ENCODE measurements at regions not wholly inside any gene's neighbourhood (a gene's known extent, or its start where the extent isn't known, plus 50 kb on each side); places are given as distances from the start of the nearest gene placed in this dataset.

DNA sequence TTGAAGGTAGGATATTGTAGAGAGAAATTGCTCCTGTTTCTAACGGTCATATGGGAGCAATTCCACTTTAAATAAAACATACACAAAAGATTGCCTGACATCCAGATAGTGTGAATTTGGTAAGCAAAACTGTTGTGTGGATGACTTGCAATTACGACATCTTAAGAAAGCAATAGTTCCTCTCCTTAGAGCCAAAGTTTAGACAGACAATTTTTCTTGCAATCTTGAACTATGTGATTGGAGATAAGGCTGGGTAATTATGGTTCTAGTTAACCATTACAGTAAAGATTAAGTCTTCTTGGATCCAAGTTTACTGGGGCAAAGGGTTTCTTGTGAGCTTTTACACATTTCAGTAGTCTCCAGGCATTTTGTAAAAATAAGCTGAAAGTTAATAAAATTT is 1080.6 kb upstream of the CDH6 start:
- no peak overlapping the region for H3K27ac ChIP-seq (ENCODE audit: low read depth in 1 of 2, low read length in 2 of 2)
- Mint-ChIP-seq H3K4me1 (ENCODE audit: low read depth) (no peaks in the 10 kb centered on the region), H3K36me3 (ENCODE audit: low read depth) (no peaks in the 10 kb centered on the region), H3K4me3 (no peak overlapping the region), H3K27ac (no peak overlapping the region), H3K9me3 (peaks cover 7% of the 10 kb centered on the region), H3K27me3 (no peaks in the 10 kb centered on the region)
- TF ChIP-seq, protein P1, sequence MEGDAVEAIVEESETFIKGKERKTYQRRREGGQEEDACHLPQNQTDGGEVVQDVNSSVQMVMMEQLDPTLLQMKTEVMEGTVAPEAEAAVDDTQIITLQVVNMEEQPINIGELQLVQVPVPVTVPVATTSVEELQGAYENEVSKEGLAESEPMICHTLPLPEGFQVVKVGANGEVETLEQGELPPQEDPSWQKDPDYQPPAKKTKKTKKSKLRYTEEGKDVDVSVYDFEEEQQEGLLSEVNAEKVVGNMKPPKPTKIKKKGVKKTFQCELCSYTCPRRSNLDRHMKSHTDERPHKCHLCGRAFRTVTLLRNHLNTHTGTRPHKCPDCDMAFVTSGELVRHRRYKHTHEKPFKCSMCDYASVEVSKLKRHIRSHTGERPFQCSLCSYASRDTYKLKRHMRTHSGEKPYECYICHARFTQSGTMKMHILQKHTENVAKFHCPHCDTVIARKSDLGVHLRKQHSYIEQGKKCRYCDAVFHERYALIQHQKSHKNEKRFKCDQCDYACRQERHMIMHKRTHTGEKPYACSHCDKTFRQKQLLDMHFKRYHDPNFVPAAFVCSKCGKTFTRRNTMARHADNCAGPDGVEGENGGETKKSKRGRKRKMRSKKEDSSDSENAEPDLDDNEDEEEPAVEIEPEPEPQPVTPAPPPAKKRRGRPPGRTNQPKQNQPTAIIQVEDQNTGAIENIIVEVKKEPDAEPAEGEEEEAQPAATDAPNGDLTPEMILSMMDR (IDR thresholded peaks at IDR 0.05): no peak
- no peaks in the 10 kb centered on the region for H3K27me3 ChIP-seq (ENCODE audit: control insufficient read depth in 1 of 2, insufficient read depth in 2 of 2, low read length in 2 of 2)
- no peaks in the 10 kb centered on the region for H3K4me1 ChIP-seq (ENCODE audit: insufficient read depth, low read length)
- intact Hi-C loops (cut with DNase I, micrococcal nuclease): no loop called here
- H3K36me3 ChIP-seq (ENCODE audit: insufficient read depth, low read length): no peaks in the 10 kb centered on the region
- ChIA-PET CTCF (interaction anchor here (1.1 kb wide), 1 partner anchor 10 kb away, joined by 3 read pairs; no protein-coding TSS in a partner anchor), POLR2A (no interaction called here)
- no peak for ATAC-seq (ENCODE audit: poor library complexity)
- DNase-seq: no peak
- no peaks in the 10 kb centered on the region for H3K9me3 ChIP-seq (ENCODE audit: control insufficient read depth in 1 of 2, insufficient read depth in 1 of 2, low read length in 2 of 2)
- no peak overlapping the region for H3K4me3 ChIP-seq (ENCODE audit: low read length)

DNA sequence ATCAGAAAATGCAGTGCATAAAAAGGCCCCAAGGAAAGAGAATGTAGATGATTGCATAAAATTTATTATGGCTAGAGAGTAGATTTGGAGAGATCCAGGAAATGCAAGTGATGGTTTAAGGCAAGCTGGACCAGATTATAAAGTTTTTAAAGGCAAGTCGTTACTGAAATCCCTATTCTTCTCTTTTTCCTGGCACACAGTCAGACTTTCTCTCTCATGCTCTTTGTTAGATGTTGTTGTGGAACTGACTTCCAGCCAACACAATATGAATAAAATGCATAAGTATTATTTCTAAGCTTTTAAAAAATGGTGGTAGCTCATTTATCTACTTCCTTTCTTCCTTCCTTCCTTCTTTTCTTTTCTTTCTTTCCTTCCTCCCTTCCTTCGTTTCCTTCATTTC is 1085.4 kb upstream of the CDH6 start:
- Mint-ChIP-seq H3K36me3 (ENCODE audit: low read depth) (no peaks in the 10 kb centered on the region), H3K4me1 (ENCODE audit: low read depth) (no peaks in the 10 kb centered on the region), H3K4me3 (no peak overlapping the region), H3K27me3 (no peaks in the 10 kb centered on the region), H3K27ac (no peak overlapping the region), H3K9me3 (peaks cover 6% of the 10 kb centered on the region)
- no peak for DNase-seq
- ChIA-PET CTCF (no interaction called here), POLR2A (no interaction called here)
- no peaks in the 10 kb centered on the region for H3K36me3 ChIP-seq (ENCODE audit: insufficient read depth, low read length)
- TF ChIP-seq, protein P1 (IDR thresholded peaks at IDR 0.05): no peak
- H3K4me3 ChIP-seq (ENCODE audit: low read length): no peak overlapping the region
- peaks cover 0 to 10% of the 10 kb centered on the region in 2 experiments for H3K9me3 ChIP-seq (ENCODE audit: control insufficient read depth in 1 of 2, insufficient read depth in 1 of 2, low read length in 2 of 2)
- no peaks in the 10 kb centered on the region for H3K4me1 ChIP-seq (ENCODE audit: insufficient read depth, low read length)
- intact Hi-C loops (cut with DNase I, micrococcal nuclease): no loop called here
- H3K27me3 ChIP-seq (ENCODE audit: control insufficient read depth in 1 of 2, insufficient read depth in 2 of 2, low read length in 2 of 2): no peaks in the 10 kb centered on the region
- H3K27ac ChIP-seq (ENCODE audit: low read depth in 1 of 2, low read length in 2 of 2): no peak overlapping the region
- ATAC-seq (ENCODE audit: poor library complexity): no peak

DNA sequence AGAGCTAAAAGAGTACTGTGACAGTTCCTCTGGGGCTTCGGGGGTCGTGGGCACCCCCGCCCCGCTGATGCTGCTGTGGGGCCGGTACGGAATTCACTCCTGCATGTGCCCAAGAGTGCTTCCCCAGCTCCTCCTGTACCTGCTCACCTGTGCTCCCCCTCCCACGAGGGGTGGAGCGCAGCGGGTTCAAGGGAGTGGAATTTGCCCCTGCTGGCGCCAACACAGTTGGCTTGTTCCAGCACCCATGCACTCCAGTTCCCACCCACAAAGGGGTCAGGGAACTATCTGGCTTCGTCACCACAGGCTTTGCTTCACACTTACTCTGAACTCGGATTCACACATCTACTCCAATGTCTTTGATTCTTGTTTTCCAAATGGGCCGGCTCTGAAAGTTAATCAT is 1086.9 kb upstream of the CDH6 start:
- H3K36me3 Mint-ChIP-seq (ENCODE audit: low read depth): no peaks in the 10 kb centered on the region

More for the DNA sequence above, 1086.9 kb upstream of the CDH6 start:
- Mint-ChIP-seq H3K4me3 (no peak overlapping the region), H3K27ac (no peak overlapping the region), H3K4me1 (ENCODE audit: low read depth) (no peaks in the 10 kb centered on the region), H3K27me3 (no peaks in the 10 kb centered on the region), H3K9me3 (peaks cover 5% of the 10 kb centered on the region)
- ChIA-PET CTCF (no interaction called here), POLR2A (no interaction called here)
- no peaks in the 10 kb centered on the region for H3K36me3 ChIP-seq (ENCODE audit: insufficient read depth, low read length)
- peaks cover 0 to 10% of the 10 kb centered on the region in 2 experiments for H3K9me3 ChIP-seq (ENCODE audit: control insufficient read depth in 1 of 2, insufficient read depth in 1 of 2, low read length in 2 of 2)
- H3K27ac ChIP-seq (ENCODE audit: low read depth in 1 of 2, low read length in 2 of 2): no peak overlapping the region
- DNase-seq (no peak), ATAC-seq (ENCODE audit: poor library complexity) (no peak)
- no peaks in the 10 kb centered on the region for H3K4me1 ChIP-seq (ENCODE audit: insufficient read depth, low read length)
- H3K27me3 ChIP-seq (ENCODE audit: control insufficient read depth in 1 of 2, insufficient read depth in 2 of 2, low read length in 2 of 2): no peaks in the 10 kb centered on the region
- TF ChIP-seq, protein P1 (IDR thresholded peaks at IDR 0.05): no peak
- H3K4me3 ChIP-seq (ENCODE audit: low read length): no peak overlapping the region
- intact Hi-C loops (cut with DNase I, micrococcal nuclease): no loop called here

Measured in CD4-positive, alpha-beta T cell (primary cell).